Stimulated activated CD4-positive, alpha-beta T cell treated with anti-CD3 and anti-CD28 coated beads, Interleukin-4, amount 100 ng/mL, for 48 hours (primary cell): ENCODE measurements at regions not wholly inside any gene's neighbourhood (a gene's known extent, or its start where the extent isn't known, plus 50 kb on each side); places are given as distances from the start of the nearest gene placed in this dataset.

ENCODE experiments used
- DNase-seq, 2 donors: peaks; one replicate each; pipeline ENCODE4 v3.0.0-alpha.2; 2020; ENCODE audit warnings: low read depth in 2 of 2

DNA sequence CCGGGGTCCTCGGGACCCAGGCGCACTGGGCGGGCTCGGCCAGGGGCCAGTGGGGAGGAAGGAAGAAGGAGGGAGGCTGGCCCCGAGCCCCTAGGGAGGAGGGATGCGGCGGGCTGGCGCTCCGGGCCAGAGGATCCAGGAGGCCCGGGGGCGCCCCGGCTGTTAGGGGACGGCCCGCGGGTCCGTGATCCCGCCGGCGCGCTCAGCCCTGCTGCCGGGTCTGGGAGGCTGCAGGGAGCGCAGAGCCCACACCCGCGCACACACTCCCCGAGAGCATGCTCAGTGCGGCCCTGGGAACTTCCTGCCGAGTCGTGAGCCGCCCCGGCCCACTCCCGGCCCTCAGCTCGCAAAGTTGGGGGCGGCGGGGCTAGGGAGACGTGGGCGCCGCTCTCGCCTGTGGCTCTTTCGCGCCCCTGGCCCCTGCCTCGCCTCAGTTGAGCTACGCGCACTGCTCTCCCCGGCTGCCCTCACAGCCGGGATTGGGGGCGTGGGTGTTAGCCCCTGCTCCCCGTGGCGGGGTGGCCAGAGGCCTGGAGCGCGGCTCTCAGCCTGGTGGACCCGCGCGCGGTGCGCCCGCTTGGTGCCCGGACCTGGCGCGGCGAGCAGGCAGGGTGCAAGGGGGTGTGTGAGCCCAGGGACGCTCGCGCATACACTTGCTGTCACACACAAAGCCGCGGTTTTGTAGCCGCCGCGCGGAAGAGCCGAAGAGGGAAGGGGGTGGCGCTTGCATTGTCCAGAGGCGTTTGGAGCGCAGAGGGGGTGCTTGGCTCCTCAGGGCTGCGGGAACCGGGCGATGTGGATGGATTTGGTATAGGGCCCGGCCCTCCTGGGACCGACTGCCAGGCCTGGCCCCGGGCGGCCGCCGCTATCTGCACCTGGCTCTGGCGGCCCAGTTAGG lies 132.9 kb upstream of the MGAT5 start:
- peak; percentile 46 to 56 for DNase-seq

GRCh38 chr2:134122610-134123009 lies 131.3 kb upstream of the MGAT5 start:
- no peak for DNase-seq

GRCh38 chr2:134123332-134123731 lies 130.5 kb upstream of the MGAT5 start:
- DNase-seq = no peak

GRCh38 chr2:134124047-134124753 lies 129.7 kb upstream of the MGAT5 start:
- no peak for DNase-seq

- DNase-seq = peak; percentile 50 to 62
These were observed 126.4 kb upstream of the MGAT5 start for GRCh38 chr2:134127496-134127895.

GRCh38 chr2:134128746-134129145 lies 125.1 kb upstream of the MGAT5 start:
- no peak for DNase-seq

- DNase-seq = no peak
These were observed 123.9 kb upstream of the MGAT5 start for GRCh38 chr2:134129900-134130537.

DNA sequence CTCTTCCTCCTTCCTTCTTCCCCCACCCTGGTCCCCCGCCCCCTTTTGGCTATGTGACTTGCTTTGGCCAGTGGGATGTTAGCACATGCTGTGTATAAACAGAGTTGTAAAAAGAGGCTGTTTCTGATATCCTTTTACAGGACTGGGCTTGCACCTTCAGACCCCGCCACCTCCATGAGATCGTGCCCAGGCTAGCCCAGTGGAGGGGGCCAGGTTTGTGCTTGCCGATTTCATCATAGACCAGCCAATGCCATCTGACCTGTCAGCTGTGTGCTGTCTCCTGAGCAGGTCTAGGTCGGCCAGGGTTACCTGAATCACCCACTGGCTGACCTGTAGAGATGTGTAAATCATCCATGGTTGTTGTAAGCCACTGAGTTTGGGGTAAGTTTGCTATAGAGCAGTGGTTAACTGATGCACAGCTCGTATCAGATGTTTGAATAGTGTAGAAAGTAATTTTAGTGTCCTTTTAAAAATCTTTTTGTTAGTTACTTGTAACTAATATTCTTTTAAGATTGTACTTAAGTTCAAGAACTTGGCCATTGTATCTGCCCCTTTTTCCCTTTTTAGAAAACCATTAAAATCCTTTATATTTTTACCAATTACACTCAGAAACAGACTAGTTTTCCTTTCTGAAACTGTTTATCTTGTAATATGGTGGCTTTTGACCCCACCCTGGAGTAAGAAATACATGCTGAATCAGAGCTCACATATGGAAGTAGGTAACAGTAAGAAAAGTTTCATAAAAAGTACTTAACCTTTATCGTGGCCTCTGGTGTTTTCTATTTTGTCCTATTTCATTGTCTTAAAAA lies 122.0 kb upstream of the MGAT5 start:
- DNase-seq = no peak

DNA sequence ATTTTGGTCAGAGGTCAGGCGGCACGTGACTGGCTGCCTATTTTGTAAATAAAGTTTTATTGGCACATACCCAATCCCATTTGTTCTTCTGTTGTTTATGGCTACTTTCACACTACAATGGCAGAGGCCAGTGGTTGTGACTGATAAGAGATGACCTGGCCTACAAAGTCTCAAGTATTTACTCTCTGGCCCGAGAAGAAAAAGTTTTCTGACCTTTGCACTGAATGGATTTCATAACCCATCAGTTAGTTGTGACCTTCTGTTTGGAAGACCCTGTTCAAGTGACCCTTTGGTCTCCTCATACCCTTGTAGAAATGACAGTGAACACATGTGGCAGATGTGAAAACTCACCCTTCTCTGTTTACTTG lies 121.4 kb upstream of the MGAT5 start:
- DNase-seq = no peak

DNA sequence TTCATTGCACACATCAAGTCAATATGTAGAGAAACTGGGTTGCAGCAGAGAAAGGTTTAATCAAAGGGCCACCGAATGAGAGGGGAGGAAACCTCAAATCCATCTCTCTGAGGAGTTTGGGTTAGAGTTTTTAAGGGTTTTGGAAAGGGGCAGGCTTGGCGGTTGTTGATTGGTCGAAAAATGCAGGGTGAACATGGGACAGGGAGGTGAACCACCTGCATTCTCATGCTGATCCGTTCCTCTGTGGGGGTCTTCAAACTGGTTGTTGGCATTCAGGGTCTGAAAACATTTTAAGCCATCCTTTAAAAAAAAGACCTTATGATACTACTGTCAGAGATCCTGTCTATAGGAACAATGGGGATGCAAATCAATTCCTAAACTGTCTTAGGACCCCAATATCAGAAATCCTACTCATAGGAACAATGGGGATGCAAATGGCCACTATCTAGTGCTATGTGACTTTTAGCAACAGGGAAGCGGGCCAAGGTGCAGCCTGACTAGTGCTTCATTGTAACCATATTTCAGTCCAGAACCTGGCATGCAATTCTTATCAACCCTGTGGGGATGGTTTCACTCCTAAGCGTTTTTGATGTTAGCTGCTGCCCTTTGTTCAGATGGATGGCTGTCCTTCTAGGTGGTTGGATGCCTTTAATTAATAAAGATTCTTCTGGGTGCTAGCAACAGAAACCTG lies 120.1 kb upstream of the MGAT5 start:
- no peak for DNase-seq

DNA sequence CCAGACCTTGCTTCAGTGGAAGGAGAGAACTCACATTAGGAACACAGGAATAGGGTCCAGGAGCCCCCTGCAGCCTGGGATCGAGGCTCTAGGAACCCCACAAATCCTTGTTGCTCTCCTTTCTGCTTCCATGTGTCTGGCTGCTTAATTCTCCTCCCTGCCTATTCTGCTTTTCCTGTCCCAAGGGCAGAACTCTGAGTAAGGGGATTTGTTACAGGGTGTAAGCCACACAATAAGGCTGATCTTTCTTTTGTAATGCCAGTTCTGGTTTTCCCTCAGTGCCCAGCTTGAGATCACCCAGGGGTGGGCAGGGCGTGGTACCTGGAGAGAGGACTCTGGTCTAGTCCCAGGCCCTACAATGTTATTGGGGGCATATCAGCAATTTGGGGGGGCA lies 119.6 kb upstream of the MGAT5 start:
- no peak for DNase-seq

GRCh38 chr2:134134827-134135226 lies 119.0 kb upstream of the MGAT5 start:
- no peak for DNase-seq

DNA sequence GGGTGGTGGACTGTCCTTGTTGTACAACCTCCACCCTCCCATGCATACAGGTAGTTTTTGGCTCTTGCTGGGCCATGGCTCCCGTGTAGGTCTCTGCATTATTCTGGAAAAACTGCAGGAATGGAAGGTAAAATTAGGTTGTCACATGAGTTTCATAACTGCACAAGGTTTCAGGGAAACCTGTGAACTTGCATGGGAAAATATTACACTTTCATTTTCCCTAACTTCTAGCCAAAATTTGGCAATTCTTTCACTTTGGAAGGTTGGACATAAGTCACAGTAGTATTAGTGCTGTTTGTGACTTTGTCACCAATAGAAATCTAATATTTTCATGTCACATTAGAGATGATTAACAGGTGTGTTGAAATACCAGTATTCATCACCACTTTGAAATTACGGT lies 118.1 kb upstream of the MGAT5 start:
- no peak for DNase-seq

GRCh38 chr2:134136731-134137130 lies 117.1 kb upstream of the MGAT5 start:
- no peak for DNase-seq

- no peak for DNase-seq
These were observed 116.7 kb upstream of the MGAT5 start for GRCh38 chr2:134137182-134137611.

GRCh38 chr2:134138115-134138514 lies 115.8 kb upstream of the MGAT5 start:
- DNase-seq = no peak

GRCh38 chr2:134139611-134140010 lies 114.3 kb upstream of the MGAT5 start:
- no peak for DNase-seq

GRCh38 chr2:134140251-134140661 lies 113.6 kb upstream of the MGAT5 start:
- DNase-seq = no peak

GRCh38 chr2:134141598-134142340 lies 112.1 kb upstream of the MGAT5 start:
- DNase-seq = no peak

DNA sequence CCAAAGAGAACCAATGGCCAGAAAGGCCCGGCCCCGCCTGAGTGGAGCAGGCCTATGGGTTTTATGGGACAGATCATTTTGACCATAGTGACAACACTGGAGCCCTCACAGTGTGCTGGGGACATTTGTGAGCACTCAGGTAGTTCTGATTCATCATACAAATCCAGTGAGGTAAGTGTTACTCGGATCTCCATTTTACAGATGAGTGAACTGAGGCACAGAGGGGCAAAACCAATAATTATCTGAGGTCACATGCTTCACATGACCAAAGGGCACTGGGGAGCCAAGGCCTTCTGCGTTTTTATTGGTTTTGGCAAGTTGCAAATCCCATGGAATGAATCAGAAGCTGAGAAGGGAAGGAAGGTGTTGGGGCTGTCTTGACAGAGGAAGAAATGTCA lies 111.5 kb upstream of the MGAT5 start:
- no peak for DNase-seq

DNA sequence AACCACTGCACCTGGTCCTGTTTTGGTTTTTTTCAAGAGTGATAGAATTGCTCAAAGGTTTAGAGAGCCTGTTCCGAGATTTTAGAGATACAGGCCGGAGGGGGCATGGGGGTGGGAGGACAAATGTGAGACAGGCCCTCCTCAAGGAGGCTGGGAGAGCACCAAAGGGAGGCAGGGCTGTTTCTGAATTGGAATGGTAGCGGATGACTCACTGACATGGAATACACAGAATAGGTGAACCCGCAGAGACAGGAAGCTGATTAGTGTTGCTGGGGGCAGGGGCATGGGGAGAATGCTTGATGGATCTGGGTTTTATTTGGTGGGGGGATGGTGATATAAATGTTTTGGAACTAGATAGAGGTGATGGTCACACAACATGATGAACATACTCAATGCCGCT lies 111.0 kb upstream of the MGAT5 start:
- no peak for DNase-seq
